Peyer's patch (tissue), 4 donors: ENCODE measurements at regions not wholly inside any gene's neighbourhood (a gene's known extent, or its start where the extent isn't known, plus 50 kb on each side); places are given as distances from the start of the nearest gene placed in this dataset.

ENCODE experiments used
- CTCF ChIP-seq, 6 experiments: fragments of 450-650 bp in 4 of 6; fragments of 200-600 bp in 2 of 6; sonication (generic) in 1 of 6; IDR thresholded peaks; one replicate each; pipeline ENCODE4 v1.5.1; 2017 to 2019; ENCODE audit warnings: antibody characterized with exemption in 6 of 6, mild to moderate bottlenecking in 3 of 6, moderate library complexity in 1 of 6
- POLR2A ChIP-seq, 2 donors: fragments of 450-650 bp; IDR thresholded peaks; one replicate each; pipeline ENCODE4 v1.5.1; 2017; ENCODE audit warnings: antibody characterized with exemption in 2 of 2, mild to moderate bottlenecking in 2 of 2, moderate library complexity in 2 of 2

DNA sequence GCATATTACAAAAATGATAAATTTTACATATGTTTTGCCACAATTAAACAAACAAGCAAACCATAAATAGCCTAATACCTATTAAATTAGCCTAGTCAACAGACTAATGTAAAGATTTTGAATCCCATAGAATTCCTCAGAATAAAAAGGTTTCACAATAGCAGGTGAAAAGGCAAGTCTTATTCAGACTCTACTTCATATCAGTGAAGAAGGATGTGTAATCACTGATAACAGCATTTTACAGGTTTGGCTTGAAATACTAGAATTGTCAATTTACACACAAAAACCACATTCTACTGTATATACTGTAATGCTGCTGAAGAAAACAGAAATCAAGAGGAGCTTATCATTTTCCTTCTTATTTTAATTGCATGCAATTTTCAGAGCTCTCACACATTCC, 90.8 kb upstream of the SSTR1 start:
- no peak for TF ChIP-seq CTCF (IDR thresholded peaks at IDR 0.05)
- TF ChIP-seq POLR2A (IDR thresholded peaks at IDR 0.05), result no peak
